ENCODE measurements at regions not wholly inside any gene's neighbourhood (a gene's known extent, or its start where the extent isn't known, plus 50 kb on each side); places are given as distances from the start of the nearest gene placed in this dataset.

GRCh38 chr1:56092684-56093570 lies 486.4 kb downstream of the PLPP3 start:
- TF ChIP-seq POLR2A (IDR thresholded peaks at IDR 0.05) (no peak), CTCF (IDR thresholded peaks at IDR 0.05 in 8 of 11, conservative IDR thresholded peaks at IDR 0.05 in 3 of 11) (no peak)
